ENCODE measurements at regions not wholly inside any gene's neighbourhood (a gene's known extent, or its start where the extent isn't known, plus 50 kb on each side); places are given as distances from the start of the nearest gene placed in this dataset.

- H3K27me3 Mint-ChIP-seq (ENCODE audit: low read depth): peaks cover 2% of the 10 kb centered on the region
- Histone ChIP-seq H3K4me2 (ENCODE audit: insufficient read depth, insufficient read length, low read length) (no peak overlapping the region), H3K27me3 (ENCODE audit: insufficient read depth, low read length) (no peaks in the 10 kb centered on the region), H3K14ac (ENCODE audit: insufficient read depth, low read length) (no peak overlapping the region), H4K8ac (replicated peaks; ENCODE audit: insufficient read length, low read depth, low read length) (no peak overlapping the region), H4K20me1 (ENCODE audit: control insufficient read depth, insufficient read depth, insufficient read length) (no peaks in the 10 kb centered on the region), H2BK20ac (ENCODE audit: low read depth, low read length, poor library complexity, severe bottlenecking) (no peak overlapping the region), H2BK5ac (ENCODE audit: insufficient read length, low read length) (no peak overlapping the region), H3K23ac (ENCODE audit: insufficient read length, low read depth, low read length) (no peak overlapping the region), H4K5ac (ENCODE audit: insufficient read length, low read depth, low read length) (no peak overlapping the region), H3K79me1 (ENCODE audit: insufficient read depth, low read depth, low read length, poor library complexity, severe bottlenecking) (no peaks in the 10 kb centered on the region), H2BK15ac (ENCODE audit: low read depth, low read length) (no peak overlapping the region), H3T11ph (ENCODE audit: low read length) (no peak overlapping the region), H3K4me1 (ENCODE audit: insufficient read depth, low read length) (no peaks in the 10 kb centered on the region), H3K27ac (ENCODE audit: insufficient read length, low read depth, low read length) (no peak overlapping the region), H4K91ac (ENCODE audit: insufficient read length, low read depth, low read length) (no peak overlapping the region), H2AK5ac (ENCODE audit: insufficient read length, low read length) (no peak overlapping the region), H3K23me2 (ENCODE audit: insufficient read length, low read depth, low read length, poor library complexity, severe bottlenecking) (no peaks in the 10 kb centered on the region), H3K18ac (ENCODE audit: insufficient read length, low read depth, low read length) (no peak overlapping the region), H2BK120ac (ENCODE audit: low read depth, low read length, poor library complexity, severe bottlenecking) (no peak overlapping the region), H3K56ac (ENCODE audit: insufficient read length, low read depth, low read length) (no peak overlapping the region), H3K9me3 (ENCODE audit: control insufficient read depth, low read depth, low read length) (no peaks in the 10 kb centered on the region), H2AFZ (ENCODE audit: low read length) (no peak overlapping the region), H3K79me2 (ENCODE audit: insufficient read depth, low read length) (no peaks in the 10 kb centered on the region), H2BK12ac (ENCODE audit: insufficient read length, low read depth, low read length) (no peak overlapping the region), H3K9ac (ENCODE audit: extremely low read depth, insufficient read length, low read length) (no peak overlapping the region), H3K4ac (ENCODE audit: low read depth, low read length) (no peak overlapping the region)
- no CpG with 5 or more reads among the region's 15 CpGs for WGBS (ENCODE audit: extremely low coverage, insufficient read length, low lambda C conversion rate)
- no peak overlapping the region for H3K4me3 Mint-ChIP-seq
- TF ChIP-seq, protein P1, sequence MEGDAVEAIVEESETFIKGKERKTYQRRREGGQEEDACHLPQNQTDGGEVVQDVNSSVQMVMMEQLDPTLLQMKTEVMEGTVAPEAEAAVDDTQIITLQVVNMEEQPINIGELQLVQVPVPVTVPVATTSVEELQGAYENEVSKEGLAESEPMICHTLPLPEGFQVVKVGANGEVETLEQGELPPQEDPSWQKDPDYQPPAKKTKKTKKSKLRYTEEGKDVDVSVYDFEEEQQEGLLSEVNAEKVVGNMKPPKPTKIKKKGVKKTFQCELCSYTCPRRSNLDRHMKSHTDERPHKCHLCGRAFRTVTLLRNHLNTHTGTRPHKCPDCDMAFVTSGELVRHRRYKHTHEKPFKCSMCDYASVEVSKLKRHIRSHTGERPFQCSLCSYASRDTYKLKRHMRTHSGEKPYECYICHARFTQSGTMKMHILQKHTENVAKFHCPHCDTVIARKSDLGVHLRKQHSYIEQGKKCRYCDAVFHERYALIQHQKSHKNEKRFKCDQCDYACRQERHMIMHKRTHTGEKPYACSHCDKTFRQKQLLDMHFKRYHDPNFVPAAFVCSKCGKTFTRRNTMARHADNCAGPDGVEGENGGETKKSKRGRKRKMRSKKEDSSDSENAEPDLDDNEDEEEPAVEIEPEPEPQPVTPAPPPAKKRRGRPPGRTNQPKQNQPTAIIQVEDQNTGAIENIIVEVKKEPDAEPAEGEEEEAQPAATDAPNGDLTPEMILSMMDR (conservative IDR thresholded peaks at IDR 0.05): no peak
- no peak overlapping the region for H3K27ac Mint-ChIP-seq
- peaks cover 8 to 27% (median 13%) of the 10 kb centered on the region in 3 experiments for H3K36me3 Mint-ChIP-seq (ENCODE audit: insufficient read depth in 1 of 3, low read depth in 3 of 3)
- no peak for DNase-seq
- no peaks in the 10 kb centered on the region for H3K4me1 Mint-ChIP-seq
- peaks cover 0 to 6% of the 10 kb centered on the region in 2 experiments; a peak in 3 of 5 replicates for H3K9me3 Mint-ChIP-seq
Measured at GRCh38 chr2:241974096-241974495, 104.6 kb downstream of the RTP5 start.
